BE2C (cell line): ENCODE measurements at regions not wholly inside any gene's neighbourhood (a gene's known extent, or its start where the extent isn't known, plus 50 kb on each side); places are given as distances from the start of the nearest gene placed in this dataset.
"Not testable (repeated sequence)": the region's sequence is repeated elsewhere in the genome, so short reads cannot be mapped to it uniquely, and the experiment has no call there.

Experiments used
- DNase-seq: peaks from one replicate; pipeline ENCODE4 v3.0.0-alpha.2; 2020
- H3K27me3 ChIP-seq: fragments of 250-450 bp; sonication (Bioruptor Pico); 2 replicates; pipeline ENCODE4 v1.5.1; 2020; ENCODE audit warnings: mild to moderate bottlenecking
- H3K36me3 ChIP-seq: fragments of 250-450 bp; sonication (Bioruptor Pico); 2 replicates; pipeline ENCODE4 v1.5.1; 2020; ENCODE audit warnings: mild to moderate bottlenecking
- H3K4me1 ChIP-seq: fragments of 250-450 bp; sonication (Bioruptor Pico); 2 replicates; pipeline ENCODE4 v1.5.1; 2020
- H3K4me3 ChIP-seq: 2 replicates; pipeline ENCODE4 v1.5.1; 2011; ENCODE audit warnings: low read depth, low read length
- H3K9me3 ChIP-seq: fragments of 250-450 bp; sonication (Bioruptor Pico); 2 replicates; pipeline ENCODE4 v1.5.1; 2020
- CTCF ChIP-seq: IDR thresholded peaks from 2 replicates; pipeline ENCODE4 v1.5.1; 2012; ENCODE audit warnings: mild to moderate bottlenecking, low read depth, low read length

DNA sequence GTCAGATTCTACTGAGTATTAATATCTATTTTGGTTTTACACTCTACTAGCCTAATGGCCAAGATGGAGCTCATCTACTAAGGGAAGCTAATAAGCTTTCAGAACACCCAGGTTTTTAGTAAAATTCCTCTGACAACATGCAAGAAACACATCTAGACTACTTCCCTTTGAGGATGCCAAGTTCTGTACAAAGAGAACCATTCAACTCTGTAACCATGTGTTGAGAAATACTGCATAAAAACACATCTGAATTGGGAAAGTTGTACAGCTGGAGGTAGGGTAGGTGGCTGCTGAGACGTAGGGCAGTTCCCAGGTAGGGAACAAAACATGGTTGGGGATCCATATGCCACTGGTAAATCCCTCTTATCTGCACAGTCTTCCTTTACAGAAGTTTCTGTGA is 66.2 kb downstream of the SC5D start:
- Histone ChIP-seq H3K27me3 (no peaks in the 10 kb centered on the region), H3K4me3 (no peak overlapping the region), H3K4me1 (no peaks in the 10 kb centered on the region), H3K36me3 (no peaks in the 10 kb centered on the region), H3K9me3 (no peaks in the 10 kb centered on the region)
- no peak for TF ChIP-seq CTCF
- DNase-seq: no peak

GRCh38 chr11:121359591-121359990 is 67.0 kb downstream of the SC5D start:
- no peak overlapping the region for H3K4me3 ChIP-seq

GRCh38 chr11:121362955-121363354 is 70.4 kb downstream of the SC5D start:
- H3K4me3 ChIP-seq, H3K27me3 ChIP-seq, H3K4me1 ChIP-seq, H3K9me3 ChIP-seq, H3K36me3 ChIP-seq, DNase-seq: not testable (repeated sequence)

More at GRCh38 chr11:121359591-121359990, 67.0 kb downstream of the SC5D start:
- no peaks in the 10 kb centered on the region for H3K9me3 ChIP-seq
- no peak for DNase-seq
- H3K36me3 ChIP-seq: no peaks in the 10 kb centered on the region
- no peaks in the 10 kb centered on the region for H3K27me3 ChIP-seq
- no peak for TF ChIP-seq CTCF
- no peaks in the 10 kb centered on the region for H3K4me1 ChIP-seq

GRCh38 chr11:121365304-121365703 is 72.7 kb downstream of the SC5D start:
- no peak for TF ChIP-seq CTCF
- no peak for DNase-seq
- no peaks in the 10 kb centered on the region for H3K36me3 ChIP-seq
- H3K9me3 ChIP-seq: no peaks in the 10 kb centered on the region
- H3K27me3 ChIP-seq: no peaks in the 10 kb centered on the region
- no peak overlapping the region for H3K4me3 ChIP-seq
- peaks cover 5% of the 10 kb centered on the region for H3K4me1 ChIP-seq

DNA sequence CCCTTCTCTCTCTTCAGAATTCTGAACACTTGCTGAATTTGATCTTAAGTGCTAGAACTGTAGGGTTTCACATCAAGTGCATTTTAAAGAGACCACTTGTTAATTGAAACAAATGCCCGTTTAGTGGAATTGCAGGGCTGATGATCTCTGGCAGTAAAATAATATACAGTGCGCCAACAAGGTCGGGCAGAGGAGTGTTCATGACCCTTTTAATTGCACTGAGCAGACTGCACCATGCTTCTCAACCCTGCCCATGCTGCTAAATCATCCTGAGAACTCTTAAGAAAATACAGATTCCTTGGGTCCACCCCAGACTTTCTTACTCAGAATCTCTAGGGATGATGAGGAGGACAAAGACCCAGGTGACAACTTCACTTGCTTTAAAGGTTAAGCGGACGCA is 73.5 kb downstream of the SC5D start:
- no peak overlapping the region for H3K4me3 ChIP-seq
- no peak for DNase-seq
- peaks cover 5% of the 10 kb centered on the region for H3K4me1 ChIP-seq
- no peaks in the 10 kb centered on the region for H3K27me3 ChIP-seq
- H3K36me3 ChIP-seq: no peaks in the 10 kb centered on the region
- TF ChIP-seq CTCF: no peak
- no peaks in the 10 kb centered on the region for H3K9me3 ChIP-seq

- DNase-seq: no peak
- TF ChIP-seq CTCF: no peak
- Histone ChIP-seq H3K9me3 (no peaks in the 10 kb centered on the region), H3K4me1 (peaks cover 5% of the 10 kb centered on the region), H3K4me3 (no peak overlapping the region), H3K36me3 (no peaks in the 10 kb centered on the region), H3K27me3 (no peaks in the 10 kb centered on the region)
Measured at GRCh38 chr11:121367001-121367843, 74.7 kb downstream of the SC5D start.
